Mammary epithelial cell (primary cell): ENCODE measurements at regions not wholly inside any gene's neighbourhood (a gene's known extent, or its start where the extent isn't known, plus 50 kb on each side); places are given as distances from the start of the nearest gene placed in this dataset.

Source experiments
- EZH2 ChIP-seq: IDR thresholded peaks from 2 replicates; pipeline ENCODE4 v1.6.1; 2012; ENCODE audit warnings: low read length, inconsistent platforms, borderline replicate concordance
- TF ChIP-seq, protein P1 (sequence below), 2 donors: IDR thresholded peaks in 1 of 2; conservative IDR thresholded peaks in 1 of 2; 2 replicates each; pipeline ENCODE4 v1.5.1; 2011 to 2012; ENCODE audit warnings: inconsistent platforms in 2 of 2, low read length in 2 of 2, mild to moderate bottlenecking in 2 of 2, control low read depth in 1 of 2, low read depth in 1 of 2; ENCODE audit not compliant: insufficient read depth in 1 of 2; ENCODE audit errors: extremely low read depth in 1 of 2

DNA sequence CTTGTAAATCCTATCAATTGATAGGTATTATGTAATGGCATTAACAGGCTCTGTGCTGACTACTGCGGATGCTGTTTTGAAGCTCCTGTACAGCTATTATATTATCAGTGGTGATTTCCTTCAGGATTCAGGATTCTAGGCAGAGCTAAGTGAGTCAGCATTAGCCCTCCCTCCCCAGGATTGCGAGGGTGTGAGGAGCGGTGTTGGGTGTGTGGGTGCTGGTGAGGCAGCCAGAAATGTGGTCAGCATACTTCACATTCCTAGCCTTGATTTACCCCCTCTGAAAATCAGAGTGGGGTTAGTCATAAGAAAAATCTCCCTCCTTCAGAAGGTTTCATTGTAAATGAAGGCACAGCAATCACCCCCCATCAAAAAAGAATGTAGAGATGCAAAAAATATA lies 72.5 kb downstream of the SNTN start:
- TF ChIP-seq, protein P1, sequence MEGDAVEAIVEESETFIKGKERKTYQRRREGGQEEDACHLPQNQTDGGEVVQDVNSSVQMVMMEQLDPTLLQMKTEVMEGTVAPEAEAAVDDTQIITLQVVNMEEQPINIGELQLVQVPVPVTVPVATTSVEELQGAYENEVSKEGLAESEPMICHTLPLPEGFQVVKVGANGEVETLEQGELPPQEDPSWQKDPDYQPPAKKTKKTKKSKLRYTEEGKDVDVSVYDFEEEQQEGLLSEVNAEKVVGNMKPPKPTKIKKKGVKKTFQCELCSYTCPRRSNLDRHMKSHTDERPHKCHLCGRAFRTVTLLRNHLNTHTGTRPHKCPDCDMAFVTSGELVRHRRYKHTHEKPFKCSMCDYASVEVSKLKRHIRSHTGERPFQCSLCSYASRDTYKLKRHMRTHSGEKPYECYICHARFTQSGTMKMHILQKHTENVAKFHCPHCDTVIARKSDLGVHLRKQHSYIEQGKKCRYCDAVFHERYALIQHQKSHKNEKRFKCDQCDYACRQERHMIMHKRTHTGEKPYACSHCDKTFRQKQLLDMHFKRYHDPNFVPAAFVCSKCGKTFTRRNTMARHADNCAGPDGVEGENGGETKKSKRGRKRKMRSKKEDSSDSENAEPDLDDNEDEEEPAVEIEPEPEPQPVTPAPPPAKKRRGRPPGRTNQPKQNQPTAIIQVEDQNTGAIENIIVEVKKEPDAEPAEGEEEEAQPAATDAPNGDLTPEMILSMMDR (conservative IDR thresholded peaks at IDR 0.05 in 1 of 2, IDR thresholded peaks at IDR 0.05 in 1 of 2; ENCODE audit: extremely low read depth in 1 of 2, insufficient read depth in 1 of 2, low read depth in 1 of 2, low read length in 2 of 2): no peak
- no peak for TF ChIP-seq EZH2
